GM19372 (cell line): ENCODE measurements at regions not wholly inside any gene's neighbourhood (a gene's known extent, or its start where the extent isn't known, plus 50 kb on each side); places are given as distances from the start of the nearest gene placed in this dataset.
"Not testable (repeated sequence)": the region's sequence is repeated elsewhere in the genome, so short reads cannot be mapped to it uniquely, and the experiment has no call there.

Experiments used
- ATAC-seq: cut with Tn5 transposase; IDR thresholded peaks from one replicate; pipeline ENCODE4 v1.9.1; 2021; ENCODE audit warnings: mild to moderate bottlenecking, low read depth, moderate library complexity; ENCODE audit not compliant: unreplicated experiment

- ATAC-seq, result not testable (repeated sequence)
Observed at GRCh38 chr12:76292891-76293290, 55.3 kb downstream of the BBS10 start.

- not testable (repeated sequence) for ATAC-seq
Observed at GRCh38 chr12:76292305-76292704, 55.9 kb downstream of the BBS10 start.

GRCh38 chr12:76290963-76291859, 57.0 kb downstream of the BBS10 start:
- ATAC-seq, result no peak

GRCh38 chr12:76288218-76288617, 60.0 kb downstream of the BBS10 start:
- no peak for ATAC-seq

GRCh38 chr12:76284816-76285750, 63.1 kb downstream of the BBS10 start:
- ATAC-seq, result no peak

- no peak for ATAC-seq
Observed at GRCh38 chr12:76282744-76283143, 65.5 kb downstream of the BBS10 start.

- ATAC-seq, result no peak
Observed at GRCh38 chr12:76277480-76277879, 70.7 kb downstream of the BBS10 start.

GRCh38 chr12:76276499-76277151, 71.6 kb downstream of the BBS10 start:
- no peak for ATAC-seq

GRCh38 chr12:76275511-76276093, 72.6 kb downstream of the BBS10 start:
- no peak for ATAC-seq

- ATAC-seq, result no peak
Observed at GRCh38 chr12:76274420-76275083, 73.7 kb downstream of the BBS10 start.

GRCh38 chr12:76272287-76272686, 75.9 kb downstream of the BBS10 start:
- no peak for ATAC-seq

- ATAC-seq, result no peak
Observed at GRCh38 chr12:76270657-76271358, 77.4 kb downstream of the BBS10 start.

GRCh38 chr12:76268267-76268666, 79.9 kb downstream of the BBS10 start:
- ATAC-seq, result no peak

GRCh38 chr12:76266797-76267196, 81.4 kb downstream of the BBS10 start:
- ATAC-seq, result no peak

GRCh38 chr12:76265424-76266180, 82.6 kb downstream of the BBS10 start:
- no peak for ATAC-seq

GRCh38 chr12:76264611-76265012, 83.6 kb downstream of the BBS10 start:
- ATAC-seq, result no peak

GRCh38 chr12:76263696-76264095, 84.5 kb downstream of the BBS10 start:
- no peak for ATAC-seq

GRCh38 chr12:76260390-76260748, 87.8 kb downstream of the BBS10 start:
- ATAC-seq, result no peak
